ENCODE measurements at regions not wholly inside any gene's neighbourhood (a gene's known extent, or its start where the extent isn't known, plus 50 kb on each side); places are given as distances from the start of the nearest gene placed in this dataset.

- TF ChIP-seq CTCF (IDR thresholded peaks at IDR 0.05) (no peak), POLR2A (IDR thresholded peaks at IDR 0.05) (no peak)
Measured at GRCh38 chr2:166805753-166806152, 82.5 kb upstream of the XIRP2 start.
